Tongue (tissue), 1 donor: ENCODE measurements at regions not wholly inside any gene's neighbourhood (a gene's known extent, or its start where the extent isn't known, plus 50 kb on each side); places are given as distances from the start of the nearest gene placed in this dataset.
"Not testable (repeated sequence)": the region's sequence is repeated elsewhere in the genome, so short reads cannot be mapped to it uniquely, and the experiment has no call there.

Experiments used
- DNase-seq: peaks from one replicate; pipeline ENCODE4 v3.0.0-alpha.2; 2015

GRCh38 chr14:97148021-97148420 lies 350.8 kb downstream of the VRK1 start:
- not testable (repeated sequence) for DNase-seq

GRCh38 chr14:97149775-97150174 lies 352.6 kb downstream of the VRK1 start:
- DNase-seq, result no peak

- DNase-seq, result no peak
Measured at GRCh38 chr14:97153527-97153926, 356.3 kb downstream of the VRK1 start.

GRCh38 chr14:97155320-97155719 lies 358.1 kb downstream of the VRK1 start:
- no peak for DNase-seq

GRCh38 chr14:97155814-97156213 lies 358.6 kb downstream of the VRK1 start:
- DNase-seq, result no peak

- no peak for DNase-seq
Measured at GRCh38 chr14:97156705-97157104, 359.5 kb downstream of the VRK1 start.

GRCh38 chr14:97158102-97158501 lies 360.9 kb downstream of the VRK1 start:
- DNase-seq, result no peak

GRCh38 chr14:97159124-97159523 lies 361.9 kb downstream of the VRK1 start:
- no peak for DNase-seq

- DNase-seq, result no peak
Measured at GRCh38 chr14:97162621-97163020, 365.4 kb downstream of the VRK1 start.

- DNase-seq, result peak; percentile 26
Measured at GRCh38 chr14:97164021-97164420, 366.8 kb downstream of the VRK1 start.

GRCh38 chr14:97166497-97166896 lies 369.3 kb downstream of the VRK1 start:
- DNase-seq, result no peak

- not testable (repeated sequence) for DNase-seq
Measured at GRCh38 chr14:97167577-97167976, 370.4 kb downstream of the VRK1 start.

GRCh38 chr14:97172644-97173043 lies 375.5 kb downstream of the VRK1 start:
- DNase-seq, result no peak

GRCh38 chr14:97177016-97177415 lies 379.8 kb downstream of the VRK1 start:
- peak; percentile 29 for DNase-seq

GRCh38 chr14:97177635-97178034 lies 380.5 kb downstream of the VRK1 start:
- DNase-seq, result no peak

GRCh38 chr14:97178781-97179180 lies 381.6 kb downstream of the VRK1 start:
- DNase-seq, result no peak

- no peak for DNase-seq
Measured at GRCh38 chr14:97179573-97179972, 382.4 kb downstream of the VRK1 start.

GRCh38 chr14:97180304-97181200 lies 383.4 kb downstream of the VRK1 start:
- DNase-seq, result no peak

GRCh38 chr14:97185186-97185585 lies 388.0 kb downstream of the VRK1 start:
- peak; percentile 41 for DNase-seq

- no peak for DNase-seq
Measured at GRCh38 chr14:97187916-97188315, 390.7 kb downstream of the VRK1 start.

GRCh38 chr14:97196336-97196735 lies 399.2 kb downstream of the VRK1 start:
- DNase-seq, result no peak

- DNase-seq, result no peak
Measured at GRCh38 chr14:97198813-97199212, 401.6 kb downstream of the VRK1 start.

- no peak for DNase-seq
Measured at GRCh38 chr14:97200245-97200644, 403.1 kb downstream of the VRK1 start.

GRCh38 chr14:97206916-97207315 lies 409.7 kb downstream of the VRK1 start:
- no peak for DNase-seq
